ENCODE measurements at regions not wholly inside any gene's neighbourhood (a gene's known extent, or its start where the extent isn't known, plus 50 kb on each side); places are given as distances from the start of the nearest gene placed in this dataset.

DNA sequence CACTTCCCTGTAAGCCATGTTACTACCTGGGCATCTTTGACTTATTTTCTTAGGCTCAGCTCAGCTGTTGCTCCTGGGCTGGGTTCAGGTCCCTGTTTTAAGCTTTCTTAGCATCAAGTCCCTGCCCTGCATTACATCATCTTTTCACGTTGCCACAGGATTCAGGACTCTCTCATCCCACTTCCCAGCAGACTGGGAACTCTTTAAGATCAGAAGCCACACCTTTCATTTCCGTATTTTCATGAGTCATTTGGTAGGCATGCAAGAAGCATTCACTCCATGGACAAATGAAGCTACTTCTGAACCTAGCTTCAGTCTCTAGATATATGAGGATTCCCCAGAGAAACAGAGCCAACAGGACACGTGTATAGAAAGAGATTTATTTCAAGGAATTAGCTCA is 726.8 kb downstream of the VRK1 start:
- TF ChIP-seq EZH2 (IDR thresholded peaks at IDR 0.05; ENCODE audit: borderline replicate concordance) (no peak), EZH2phosphoT487 (IDR thresholded peaks at IDR 0.05; ENCODE audit: low read depth, severe bottlenecking, unreplicated experiment) (no peak)
- TF ChIP-seq, protein P1, sequence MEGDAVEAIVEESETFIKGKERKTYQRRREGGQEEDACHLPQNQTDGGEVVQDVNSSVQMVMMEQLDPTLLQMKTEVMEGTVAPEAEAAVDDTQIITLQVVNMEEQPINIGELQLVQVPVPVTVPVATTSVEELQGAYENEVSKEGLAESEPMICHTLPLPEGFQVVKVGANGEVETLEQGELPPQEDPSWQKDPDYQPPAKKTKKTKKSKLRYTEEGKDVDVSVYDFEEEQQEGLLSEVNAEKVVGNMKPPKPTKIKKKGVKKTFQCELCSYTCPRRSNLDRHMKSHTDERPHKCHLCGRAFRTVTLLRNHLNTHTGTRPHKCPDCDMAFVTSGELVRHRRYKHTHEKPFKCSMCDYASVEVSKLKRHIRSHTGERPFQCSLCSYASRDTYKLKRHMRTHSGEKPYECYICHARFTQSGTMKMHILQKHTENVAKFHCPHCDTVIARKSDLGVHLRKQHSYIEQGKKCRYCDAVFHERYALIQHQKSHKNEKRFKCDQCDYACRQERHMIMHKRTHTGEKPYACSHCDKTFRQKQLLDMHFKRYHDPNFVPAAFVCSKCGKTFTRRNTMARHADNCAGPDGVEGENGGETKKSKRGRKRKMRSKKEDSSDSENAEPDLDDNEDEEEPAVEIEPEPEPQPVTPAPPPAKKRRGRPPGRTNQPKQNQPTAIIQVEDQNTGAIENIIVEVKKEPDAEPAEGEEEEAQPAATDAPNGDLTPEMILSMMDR (IDR thresholded peaks at IDR 0.05; ENCODE audit: poor library complexity): no peak
